Mesendoderm (in vitro differentiated cells): ENCODE measurements at regions not wholly inside any gene's neighbourhood (a gene's known extent, or its start where the extent isn't known, plus 50 kb on each side); places are given as distances from the start of the nearest gene placed in this dataset.
A peak's percentile ranks its signal among the peaks of the same experiment; 100 is the strongest.

Experiments
- DNase-seq: peaks from one replicate; pipeline ENCODE4 v3.0.0; 2013
- H2AK5ac ChIP-seq: 2 replicates; pipeline ENCODE4 v1.6.1; 2013; ENCODE audit warnings: low read length, inconsistent platforms
- H2BK120ac ChIP-seq: 2 replicates; pipeline ENCODE4 v1.6.1; 2013; ENCODE audit warnings: low read depth, mild to moderate bottlenecking, low read length, moderate library complexity, mixed read lengths
- H2BK15ac ChIP-seq: replicated peaks from 2 replicates; pipeline ENCODE4 v1.6.1; 2013; ENCODE audit warnings: low read depth, mild to moderate bottlenecking, moderate library complexity
- H2BK5ac ChIP-seq: 2 replicates; pipeline ENCODE4 v1.6.1; 2013; ENCODE audit warnings: low read length, inconsistent platforms
- H3K18ac ChIP-seq: 2 replicates; pipeline ENCODE4 v1.6.1; 2013; ENCODE audit warnings: mild to moderate bottlenecking, low read length, mixed read lengths
- H3K23ac ChIP-seq: one replicate; pipeline ENCODE4 v1.6.1; 2013; ENCODE audit warnings: low read length
- H3K27ac ChIP-seq: 2 replicates; pipeline ENCODE4 v1.5.1; 2013; ENCODE audit warnings: low read depth, mild to moderate bottlenecking, inconsistent platforms, low read length, moderate library complexity
- H3K27me3 ChIP-seq: 2 replicates; pipeline ENCODE4 v1.6.1; 2013; ENCODE audit warnings: low read length, control low read depth, mild to moderate bottlenecking, inconsistent platforms; ENCODE audit not compliant: insufficient read depth, poor library complexity
- H3K36me3 ChIP-seq: 2 replicates; pipeline ENCODE4 v1.6.1; 2013; ENCODE audit warnings: low read length, inconsistent platforms; ENCODE audit not compliant: control insufficient read depth, insufficient read depth
- H3K4ac ChIP-seq: one replicate; pipeline ENCODE4 v1.6.1; 2013; ENCODE audit warnings: low read depth, mild to moderate bottlenecking, low read length, moderate library complexity
- H3K4me1 ChIP-seq: 2 replicates; pipeline ENCODE4 v1.6.1; 2013; ENCODE audit warnings: low read depth, low read length, inconsistent platforms; ENCODE audit not compliant: control insufficient read depth
- H3K4me2 ChIP-seq: 2 replicates; pipeline ENCODE4 v1.6.1; 2013; ENCODE audit warnings: low read length
- H3K4me3 ChIP-seq: 2 replicates; pipeline ENCODE4 v1.5.1; 2013; ENCODE audit warnings: mild to moderate bottlenecking, low read length
- H3K56ac ChIP-seq: one replicate; pipeline ENCODE4 v1.6.1; 2013; ENCODE audit warnings: low read length
- H3K79me1 ChIP-seq: 2 replicates; pipeline ENCODE4 v1.6.1; 2013; ENCODE audit warnings: low read length, inconsistent platforms
- H3K79me2 ChIP-seq: 2 replicates; pipeline ENCODE4 v1.6.1; 2013; ENCODE audit warnings: mild to moderate bottlenecking, low read length; ENCODE audit not compliant: control insufficient read depth, insufficient read depth
- H3K9ac ChIP-seq: 2 replicates; pipeline ENCODE4 v1.6.1; 2013; ENCODE audit warnings: low read length, inconsistent platforms
- H4K5ac ChIP-seq: one replicate; pipeline ENCODE4 v1.6.1; 2013; ENCODE audit warnings: low read length
- H4K8ac ChIP-seq: one replicate; pipeline ENCODE4 v1.6.1; 2013; ENCODE audit warnings: low read depth, mild to moderate bottlenecking, control low read depth, low read length, moderate library complexity
- WGBS: extraction: QIAGEN DNeasy Blood & Tissue Kit; methylation state at CpG from one replicate; pipeline ENCODE4 v1.1.7; 2013; ENCODE audit warnings: low lambda C conversion rate, missing lambda C conversion rate; ENCODE audit not compliant: insufficient coverage; ENCODE audit errors: extremely low coverage; 5-methylcytosine and 5-hydroxymethylcytosine counted together

DNA sequence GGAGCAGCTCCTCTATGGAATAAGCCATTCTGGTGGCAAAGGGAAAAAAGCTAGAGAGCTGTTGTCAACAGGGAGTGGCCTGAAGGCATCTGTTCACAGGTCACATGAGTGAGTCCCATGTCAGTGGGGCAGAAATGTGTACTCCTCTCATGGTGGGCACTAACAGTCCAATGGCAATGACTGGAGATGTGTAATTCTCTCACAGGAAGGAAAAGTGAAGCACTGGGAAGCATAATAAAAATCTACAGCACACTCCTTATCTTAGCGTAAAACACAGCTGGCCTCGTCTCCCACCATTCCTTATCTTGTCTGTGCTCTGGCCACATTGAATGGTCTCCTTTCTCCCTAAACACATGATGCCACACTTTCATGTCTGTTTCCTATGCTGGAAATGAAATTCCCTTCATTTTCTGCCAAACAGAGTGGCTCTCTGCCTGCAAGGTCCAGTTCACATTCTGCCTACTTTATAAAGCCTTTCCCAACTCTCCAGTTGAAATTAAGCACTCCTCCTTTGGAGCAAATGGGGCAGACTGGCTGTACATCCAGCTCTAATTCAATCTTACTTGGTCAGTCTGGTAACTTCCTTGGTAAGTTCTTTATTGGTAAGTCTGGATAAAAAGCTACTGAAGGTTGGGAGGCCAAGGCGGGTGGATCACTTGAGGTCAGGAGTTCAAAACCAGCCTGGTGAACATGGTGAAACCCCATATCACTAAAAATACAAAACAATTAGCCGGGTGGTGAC lies 139.8 kb downstream of the RPL22L1 start:
- no peak overlapping the region for H4K5ac ChIP-seq
- no peak overlapping the region for H2BK15ac ChIP-seq
- peak overlapping the region; percentile 84 for H2BK5ac ChIP-seq
- H4K8ac ChIP-seq = no peak overlapping the region
- H3K4me1 ChIP-seq = peaks cover 14% of the 10 kb centered on the region
- H3K36me3 ChIP-seq = no peaks in the 10 kb centered on the region
- peak overlapping the region; percentile 76 for H3K18ac ChIP-seq
- peak overlapping the region; percentile 8 for H3K56ac ChIP-seq
- peak; percentile 67 for DNase-seq
- H3K79me2 ChIP-seq = no peaks in the 10 kb centered on the region
- no peak overlapping the region for H2BK120ac ChIP-seq
- no peak overlapping the region for H3K4me3 ChIP-seq
- H3K9ac ChIP-seq = no peak overlapping the region
- H3K27ac ChIP-seq = peak overlapping the region; percentile 10
- no peak overlapping the region for H3K23ac ChIP-seq
- WGBS = no CpG with 5 or more reads among the region's 4 CpGs
- H2AK5ac ChIP-seq = no peak overlapping the region
- H3K27me3 ChIP-seq = no peaks in the 10 kb centered on the region
- H3K4me2 ChIP-seq = no peak overlapping the region
- H3K79me1 ChIP-seq = no peaks in the 10 kb centered on the region
- peak overlapping the region; percentile 66 for H3K4ac ChIP-seq

- no peaks in the 10 kb centered on the region for H3K79me1 ChIP-seq
- H3K9ac ChIP-seq = no peak overlapping the region
- no peaks in the 10 kb centered on the region for H3K27me3 ChIP-seq
- H2BK120ac ChIP-seq = no peak overlapping the region
- no peak overlapping the region for H4K5ac ChIP-seq
- DNase-seq = no peak
- no peak overlapping the region for H2BK15ac ChIP-seq
- no peaks in the 10 kb centered on the region for H3K79me2 ChIP-seq
- no peak overlapping the region for H4K8ac ChIP-seq
- no peak overlapping the region for H3K4me2 ChIP-seq
- no peak overlapping the region for H3K4me3 ChIP-seq
- H3K36me3 ChIP-seq = no peaks in the 10 kb centered on the region
- H2BK5ac ChIP-seq = no peak overlapping the region
- no peak overlapping the region for H2AK5ac ChIP-seq
- no peak overlapping the region for H3K18ac ChIP-seq
- WGBS = 100% methylated on average over 2 of the region's 3 CpGs
- H3K23ac ChIP-seq = no peak overlapping the region
- no peak overlapping the region for H3K4ac ChIP-seq
- peaks cover 14% of the 10 kb centered on the region for H3K4me1 ChIP-seq
- H3K56ac ChIP-seq = no peak overlapping the region
- no peak overlapping the region for H3K27ac ChIP-seq
These were observed 141.8 kb downstream of the RPL22L1 start for GRCh38 chr3:170728181-170728580.

- no peak overlapping the region for H3K4ac ChIP-seq
- H3K18ac ChIP-seq = no peak overlapping the region
- no CpG with 5 or more reads among the region's 3 CpGs for WGBS
- H2AK5ac ChIP-seq = no peak overlapping the region
- H2BK15ac ChIP-seq = peak overlapping the region; percentile 41
- no peak overlapping the region for H3K9ac ChIP-seq
- no peak overlapping the region for H3K4me3 ChIP-seq
- no peaks in the 10 kb centered on the region for H3K79me2 ChIP-seq
- H3K56ac ChIP-seq = no peak overlapping the region
- H2BK120ac ChIP-seq = peak overlapping the region; percentile 49
- no peaks in the 10 kb centered on the region for H3K27me3 ChIP-seq
- H3K36me3 ChIP-seq = no peaks in the 10 kb centered on the region
- H3K23ac ChIP-seq = no peak overlapping the region
- no peak overlapping the region for H4K8ac ChIP-seq
- no peak overlapping the region for H3K27ac ChIP-seq
- H2BK5ac ChIP-seq = no peak overlapping the region
- no peak overlapping the region for H4K5ac ChIP-seq
- no peaks in the 10 kb centered on the region for H3K79me1 ChIP-seq
- H3K4me2 ChIP-seq = no peak overlapping the region
- DNase-seq = no peak
- H3K4me1 ChIP-seq = peaks cover 14% of the 10 kb centered on the region
These were observed 141.9 kb upstream of the SLC7A14 start for GRCh38 chr3:170727754-170728153.

- no peak overlapping the region for H3K4me3 ChIP-seq
- H3K27me3 ChIP-seq = no peaks in the 10 kb centered on the region
- no peaks in the 10 kb centered on the region for H3K79me2 ChIP-seq
- no peaks in the 10 kb centered on the region for H3K79me1 ChIP-seq
- H4K5ac ChIP-seq = no peak overlapping the region
- H3K9ac ChIP-seq = no peak overlapping the region
- H3K4me2 ChIP-seq = no peak overlapping the region
- H2BK15ac ChIP-seq = no peak overlapping the region
- no peaks in the 10 kb centered on the region for H3K36me3 ChIP-seq
- no peak overlapping the region for H4K8ac ChIP-seq
- no peak for DNase-seq
- no CpG with 5 or more reads among the region's 2 CpGs for WGBS
- peaks cover 12% of the 10 kb centered on the region for H3K4me1 ChIP-seq
- H2AK5ac ChIP-seq = no peak overlapping the region
- no peak overlapping the region for H3K23ac ChIP-seq
- no peak overlapping the region for H3K27ac ChIP-seq
- no peak overlapping the region for H2BK120ac ChIP-seq
- no peak overlapping the region for H2BK5ac ChIP-seq
- H3K18ac ChIP-seq = no peak overlapping the region
- no peak overlapping the region for H3K56ac ChIP-seq
- no peak overlapping the region for H3K4ac ChIP-seq
These were observed 141.2 kb upstream of the SLC7A14 start for GRCh38 chr3:170726976-170727661.

- Histone ChIP-seq H2AK5ac (no peak overlapping the region), H4K8ac (no peak overlapping the region), H3K27me3 (no peaks in the 10 kb centered on the region), H3K4me3 (no peak overlapping the region), H3K27ac (no peak overlapping the region), H3K23ac (no peak overlapping the region), H2BK15ac (no peak overlapping the region), H2BK120ac (no peak overlapping the region), H3K56ac (no peak overlapping the region), H3K4me1 (peaks cover 8% of the 10 kb centered on the region), H3K36me3 (no peaks in the 10 kb centered on the region), H3K79me2 (no peaks in the 10 kb centered on the region), H3K4ac (no peak overlapping the region), H3K18ac (no peak overlapping the region), H3K79me1 (no peaks in the 10 kb centered on the region), H2BK5ac (no peak overlapping the region), H3K4me2 (no peak overlapping the region), H4K5ac (no peak overlapping the region), H3K9ac (no peak overlapping the region)
- no CpG with 5 or more reads among the region's 2 CpGs for WGBS
- no peak for DNase-seq
These were observed 139.4 kb upstream of the SLC7A14 start for GRCh38 chr3:170725285-170725731.
